ENCODE measurements at regions not wholly inside any gene's neighbourhood (a gene's known extent, or its start where the extent isn't known, plus 50 kb on each side); places are given as distances from the start of the nearest gene placed in this dataset.
"Not testable (repeated sequence)": the region's sequence is repeated elsewhere in the genome, so short reads cannot be mapped to it uniquely, and the experiment has no call there.

DNA sequence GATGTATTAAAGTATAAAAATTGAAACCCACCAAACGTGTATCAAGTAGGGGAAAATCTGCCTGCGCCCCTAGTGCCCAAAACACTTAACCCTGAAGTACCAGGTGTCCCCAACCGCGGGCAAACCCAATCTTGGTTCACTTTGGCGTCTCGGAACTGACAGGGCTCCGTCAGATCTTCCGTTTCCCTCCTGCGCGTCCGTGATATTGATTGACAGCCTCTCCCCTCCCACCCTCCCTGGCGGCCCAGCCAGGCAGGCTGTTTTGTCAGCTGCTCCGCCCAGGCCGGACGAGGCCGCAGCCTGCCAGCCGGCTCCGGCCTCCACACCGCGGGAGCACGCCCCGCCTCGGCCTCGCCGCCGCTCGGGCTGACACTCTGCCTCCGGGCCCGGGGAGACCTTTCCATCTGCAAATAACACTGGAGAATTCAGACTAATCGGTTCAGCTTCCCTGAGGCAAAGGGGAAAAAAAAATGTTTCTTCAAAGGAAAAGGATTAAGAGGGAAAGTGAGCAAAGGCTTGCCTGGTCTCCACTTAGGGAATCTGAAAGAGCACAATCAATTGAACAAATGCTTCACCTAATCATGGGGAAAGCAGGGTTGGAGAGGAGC is 234.9 kb upstream of the MCHR2 start:
- WGBS, 2 experiments (ENCODE audit: insufficient coverage in 2 of 2), result 0 to 1% methylated on average over 11 to 20 of the region's 30 CpGs
- Histone ChIP-seq H3K4me3 (ENCODE audit: extremely low read depth, insufficient read depth, low read length, poor library complexity, severe bottlenecking) (peak overlapping the region; percentile 28), H3K36me3 (ENCODE audit: control insufficient read depth, insufficient read depth, low read length) (no peaks in the 10 kb centered on the region), H3K4me1 (ENCODE audit: control insufficient read depth, insufficient read depth, low read length, poor library complexity, severe bottlenecking) (peaks cover 16% of the 10 kb centered on the region), H3K9me3 (ENCODE audit: control insufficient read depth, low read length) (no peaks in the 10 kb centered on the region), H3K27ac (ENCODE audit: low read depth, low read length, severe bottlenecking) (peak overlapping the region; percentile 78)

DNA sequence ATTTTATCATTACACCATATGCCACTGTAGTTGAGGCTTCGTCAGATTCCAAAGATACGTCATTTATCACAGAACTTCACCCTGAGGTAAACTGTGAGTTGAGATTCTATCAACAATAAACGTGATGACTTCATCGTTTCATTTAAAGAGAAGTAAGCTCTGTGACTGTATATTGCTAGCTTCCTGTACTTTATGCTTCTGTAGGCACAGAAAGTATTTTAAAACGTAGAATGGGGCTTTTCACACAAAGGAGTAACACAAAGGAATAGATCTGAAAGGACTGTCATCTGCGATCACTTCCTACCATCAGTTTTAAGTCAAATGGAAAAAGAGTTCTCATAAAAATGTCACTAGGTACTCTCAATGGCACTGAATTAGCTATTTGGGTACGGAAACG is 234.4 kb upstream of the MCHR2 start:
- Histone ChIP-seq H3K4me3 (ENCODE audit: extremely low read depth, insufficient read depth, low read length, poor library complexity, severe bottlenecking) (peak overlapping the region; percentile 28), H3K9me3 (ENCODE audit: control insufficient read depth, low read length) (no peaks in the 10 kb centered on the region), H3K27ac (ENCODE audit: low read depth, low read length, severe bottlenecking) (no peak overlapping the region), H3K4me1 (ENCODE audit: control insufficient read depth, insufficient read depth, low read length, poor library complexity, severe bottlenecking) (peaks cover 16% of the 10 kb centered on the region), H3K36me3 (ENCODE audit: control insufficient read depth, insufficient read depth, low read length) (no peaks in the 10 kb centered on the region)
- 40% methylated on average over 2 of the region's 8 CpGs; no CpG with 5 or more reads in 1 of the 2 experiments for WGBS, 2 experiments (ENCODE audit: insufficient coverage in 2 of 2)

DNA sequence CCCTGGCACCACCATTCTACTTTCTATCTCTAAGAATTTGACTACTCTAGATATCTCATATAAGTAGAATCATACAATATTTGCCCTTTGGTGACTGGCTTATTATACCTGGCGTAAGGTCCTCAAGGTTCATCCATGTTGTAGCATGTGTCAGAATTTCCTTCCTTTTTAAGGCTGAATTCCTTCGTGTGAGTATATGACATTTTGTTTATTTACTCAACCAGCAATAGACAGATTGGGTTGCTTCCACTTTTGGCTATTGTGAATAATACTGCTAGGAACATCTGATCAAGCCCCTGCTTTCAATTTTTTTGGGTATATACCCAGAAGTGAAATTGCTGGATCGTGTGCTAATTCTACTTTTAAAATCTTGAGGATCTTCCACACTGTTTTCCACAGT is 232.8 kb upstream of the MCHR2 start:
- Histone ChIP-seq H3K36me3 (ENCODE audit: control insufficient read depth, insufficient read depth, low read length) (no peaks in the 10 kb centered on the region), H3K4me1 (ENCODE audit: control insufficient read depth, insufficient read depth, low read length, poor library complexity, severe bottlenecking) (peaks cover 16% of the 10 kb centered on the region), H3K9me3 (ENCODE audit: control insufficient read depth, low read length) (no peaks in the 10 kb centered on the region), H3K27ac (ENCODE audit: low read depth, low read length, severe bottlenecking) (no peak overlapping the region), H3K4me3 (ENCODE audit: extremely low read depth, insufficient read depth, low read length, poor library complexity, severe bottlenecking) (no peak overlapping the region)
- WGBS, 2 experiments (ENCODE audit: insufficient coverage in 2 of 2), result 100% methylated on average over 1 of the region's 3 CpGs; no CpG with 5 or more reads in 1 of the 2 experiments

- not testable (repeated sequence) for H3K4me3 ChIP-seq (ENCODE audit: extremely low read depth, insufficient read depth, low read length, poor library complexity, severe bottlenecking); H3K9me3 ChIP-seq (ENCODE audit: control insufficient read depth, low read length); H3K27ac ChIP-seq (ENCODE audit: low read depth, low read length, severe bottlenecking); H3K4me1 ChIP-seq (ENCODE audit: control insufficient read depth, insufficient read depth, low read length, poor library complexity, severe bottlenecking); H3K36me3 ChIP-seq (ENCODE audit: control insufficient read depth, insufficient read depth, low read length)
- WGBS, 2 experiments (ENCODE audit: insufficient coverage in 2 of 2), result no CpG with 5 or more reads among the region's 1 CpG
These were observed 229.9 kb upstream of the MCHR2 start for GRCh38 chr6:100223952-100224351.

GRCh38 chr6:100220543-100220942 is 226.5 kb upstream of the MCHR2 start:
- WGBS, 2 experiments (ENCODE audit: insufficient coverage in 2 of 2), result 91 to 96% methylated on average over 3 to 4 of the region's 4 CpGs
- Histone ChIP-seq H3K9me3 (ENCODE audit: control insufficient read depth, low read length) (no peaks in the 10 kb centered on the region), H3K27ac (ENCODE audit: low read depth, low read length, severe bottlenecking) (no peak overlapping the region), H3K4me3 (ENCODE audit: extremely low read depth, insufficient read depth, low read length, poor library complexity, severe bottlenecking) (no peak overlapping the region), H3K4me1 (ENCODE audit: control insufficient read depth, insufficient read depth, low read length, poor library complexity, severe bottlenecking) (no peaks in the 10 kb centered on the region), H3K36me3 (ENCODE audit: control insufficient read depth, insufficient read depth, low read length) (no peaks in the 10 kb centered on the region)

DNA sequence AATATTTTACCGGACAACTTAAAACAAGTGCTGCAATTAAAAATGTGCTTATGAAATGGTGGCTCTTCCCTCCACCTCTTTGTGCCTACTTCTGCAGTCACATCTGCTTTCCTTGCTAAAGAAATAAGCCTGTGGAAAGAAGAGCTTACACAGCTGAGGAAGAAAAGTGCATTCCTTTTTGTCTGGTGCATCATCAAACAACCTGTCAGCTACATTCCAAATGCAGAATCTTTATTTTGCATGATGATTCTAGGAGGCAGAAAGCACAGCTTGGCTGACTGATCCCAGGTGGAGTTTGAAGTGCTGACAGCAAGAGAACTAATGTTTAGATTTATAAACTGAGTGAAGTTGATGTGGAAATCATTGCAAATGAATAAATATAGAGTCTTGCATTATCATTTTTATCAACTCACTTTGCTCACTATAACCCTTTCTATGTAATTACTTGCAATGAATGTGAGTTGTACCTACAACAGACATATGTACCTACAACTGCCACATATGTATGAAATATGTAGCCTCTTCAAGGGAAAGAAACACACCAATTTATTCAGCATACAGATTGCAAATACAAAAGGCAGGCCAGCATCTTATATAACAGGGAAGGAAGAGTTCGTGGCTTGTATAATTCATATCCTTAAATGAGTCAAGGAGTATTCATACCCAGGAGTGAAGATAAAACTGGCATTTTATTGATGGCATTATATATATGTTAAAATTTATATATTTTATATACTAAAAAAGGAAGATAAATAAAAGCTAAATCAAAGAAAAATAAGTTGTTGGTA is 223.4 kb upstream of the MCHR2 start:
- no peaks in the 10 kb centered on the region for H3K36me3 ChIP-seq (ENCODE audit: control insufficient read depth, insufficient read depth, low read length)
- H3K27ac ChIP-seq (ENCODE audit: low read depth, low read length, severe bottlenecking), result no peak overlapping the region
- WGBS, 2 experiments (ENCODE audit: insufficient coverage in 2 of 2), result no CpG with 5 or more reads among the region's 2 CpGs
- H3K9me3 ChIP-seq (ENCODE audit: control insufficient read depth, low read length), result no peaks in the 10 kb centered on the region
- no peak overlapping the region for H3K4me3 ChIP-seq (ENCODE audit: extremely low read depth, insufficient read depth, low read length, poor library complexity, severe bottlenecking)
- no peaks in the 10 kb centered on the region for H3K4me1 ChIP-seq (ENCODE audit: control insufficient read depth, insufficient read depth, low read length, poor library complexity, severe bottlenecking)

DNA sequence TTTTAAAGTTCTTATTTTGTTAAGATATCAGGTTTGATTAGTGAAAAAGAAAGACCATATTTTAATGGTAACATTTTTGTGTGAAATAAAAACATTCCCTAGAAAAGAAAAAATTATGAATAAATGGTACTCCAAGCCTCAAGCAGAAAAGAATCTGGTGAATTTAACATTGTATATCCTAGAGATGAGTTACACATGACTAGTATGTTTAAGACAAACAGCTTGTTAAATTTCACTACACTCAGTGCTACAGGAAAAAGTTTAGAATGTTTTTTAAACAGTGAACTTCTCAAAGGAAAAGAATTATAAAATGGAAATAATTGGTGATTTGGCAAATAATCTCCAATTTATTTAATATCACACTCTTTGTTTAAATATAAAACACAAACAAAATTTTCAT is 222.7 kb upstream of the MCHR2 start:
- no peak overlapping the region for H3K4me3 ChIP-seq (ENCODE audit: extremely low read depth, insufficient read depth, low read length, poor library complexity, severe bottlenecking)
- H3K4me1 ChIP-seq (ENCODE audit: control insufficient read depth, insufficient read depth, low read length, poor library complexity, severe bottlenecking), result no peaks in the 10 kb centered on the region
- H3K9me3 ChIP-seq (ENCODE audit: control insufficient read depth, low read length), result no peaks in the 10 kb centered on the region
- no peak overlapping the region for H3K27ac ChIP-seq (ENCODE audit: low read depth, low read length, severe bottlenecking)
- no peaks in the 10 kb centered on the region for H3K36me3 ChIP-seq (ENCODE audit: control insufficient read depth, insufficient read depth, low read length)

DNA sequence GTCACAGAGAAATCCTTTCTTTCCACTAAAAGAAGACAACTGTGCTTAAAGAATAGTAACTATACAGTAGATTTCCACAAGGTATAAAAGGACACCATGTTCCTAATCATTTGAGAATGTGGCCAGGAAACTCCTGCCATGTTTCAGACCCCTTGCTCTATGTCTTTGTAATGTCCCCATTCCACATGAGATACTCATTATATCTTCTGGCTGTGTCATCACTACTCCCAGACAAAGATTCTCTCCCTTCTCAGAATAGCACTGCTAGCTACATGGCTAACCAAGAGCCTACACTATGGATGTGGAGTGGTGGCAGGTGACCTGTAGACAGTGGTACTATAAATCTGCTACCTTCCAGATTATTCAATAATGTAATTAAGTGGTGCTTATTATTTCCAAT is 218.1 kb upstream of the MCHR2 start:
- H3K27ac ChIP-seq (ENCODE audit: low read depth, low read length, severe bottlenecking), result no peak overlapping the region
- H3K4me3 ChIP-seq (ENCODE audit: extremely low read depth, insufficient read depth, low read length, poor library complexity, severe bottlenecking), result no peak overlapping the region
- no peaks in the 10 kb centered on the region for H3K9me3 ChIP-seq (ENCODE audit: control insufficient read depth, low read length)

GRCh38 chr6:100210137-100211117 is 216.4 kb upstream of the MCHR2 start:
- Histone ChIP-seq H3K27ac (ENCODE audit: low read depth, low read length, severe bottlenecking) (no peak overlapping the region), H3K4me1 (ENCODE audit: control insufficient read depth, insufficient read depth, low read length, poor library complexity, severe bottlenecking) (no peaks in the 10 kb centered on the region), H3K4me3 (ENCODE audit: extremely low read depth, insufficient read depth, low read length, poor library complexity, severe bottlenecking) (no peak overlapping the region), H3K9me3 (ENCODE audit: control insufficient read depth, low read length) (no peaks in the 10 kb centered on the region), H3K36me3 (ENCODE audit: control insufficient read depth, insufficient read depth, low read length) (no peaks in the 10 kb centered on the region)
- WGBS, 2 experiments (ENCODE audit: insufficient coverage in 2 of 2), result 73 to 74% methylated on average over 4 of the region's 9 CpGs

More for the DNA sequence above, 218.1 kb upstream of the MCHR2 start:
- H3K36me3 ChIP-seq (ENCODE audit: control insufficient read depth, insufficient read depth, low read length), result no peaks in the 10 kb centered on the region
- H3K4me1 ChIP-seq (ENCODE audit: control insufficient read depth, insufficient read depth, low read length, poor library complexity, severe bottlenecking), result no peaks in the 10 kb centered on the region

GRCh38 chr6:100209323-100210136 is 215.5 kb upstream of the MCHR2 start:
- no CpG with 5 or more reads among the region's 2 CpGs for WGBS, 2 experiments (ENCODE audit: insufficient coverage in 2 of 2)
- no peaks in the 10 kb centered on the region for H3K36me3 ChIP-seq (ENCODE audit: control insufficient read depth, insufficient read depth, low read length)
- no peak overlapping the region for H3K27ac ChIP-seq (ENCODE audit: low read depth, low read length, severe bottlenecking)
- H3K4me1 ChIP-seq (ENCODE audit: control insufficient read depth, insufficient read depth, low read length, poor library complexity, severe bottlenecking), result no peaks in the 10 kb centered on the region
- H3K9me3 ChIP-seq (ENCODE audit: control insufficient read depth, low read length), result no peaks in the 10 kb centered on the region
- H3K4me3 ChIP-seq (ENCODE audit: extremely low read depth, insufficient read depth, low read length, poor library complexity, severe bottlenecking), result no peak overlapping the region

All from mesodermal cell (in vitro differentiated cells).